DMS 273 (cell line): ENCODE measurements at regions not wholly inside any gene's neighbourhood (a gene's known extent, or its start where the extent isn't known, plus 50 kb on each side); places are given as distances from the start of the nearest gene placed in this dataset.
"Not testable (repeated sequence)": the region's sequence is repeated elsewhere in the genome, so short reads cannot be mapped to it uniquely, and the experiment has no call there.

ENCODE experiments used
- DNase-seq: peaks from one replicate; lab custom pipeline; 2025; ENCODE audit not compliant: unreplicated experiment; lab: John Stamatoyannopoulos, UW

DNA sequence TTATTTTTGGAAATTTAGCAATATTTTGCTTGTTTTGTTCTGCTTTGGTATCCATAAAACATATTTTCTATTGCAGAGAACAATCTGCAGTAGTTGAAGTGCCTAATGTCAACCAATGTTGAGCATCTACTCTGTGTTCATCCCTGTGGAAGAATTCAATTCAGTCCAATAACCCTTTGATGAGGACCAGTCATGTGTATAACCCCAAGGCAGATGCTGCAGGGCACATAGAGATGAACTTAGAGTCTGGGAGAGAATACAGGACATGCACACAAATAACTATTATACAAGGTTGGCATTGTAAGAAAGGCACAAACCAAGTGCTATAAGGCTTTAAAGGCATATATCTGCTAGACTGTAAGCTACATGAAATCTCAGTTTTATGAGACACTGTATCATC is 304.7 kb downstream of the LRIG3 start:
- DNase-seq: no peak

DNA sequence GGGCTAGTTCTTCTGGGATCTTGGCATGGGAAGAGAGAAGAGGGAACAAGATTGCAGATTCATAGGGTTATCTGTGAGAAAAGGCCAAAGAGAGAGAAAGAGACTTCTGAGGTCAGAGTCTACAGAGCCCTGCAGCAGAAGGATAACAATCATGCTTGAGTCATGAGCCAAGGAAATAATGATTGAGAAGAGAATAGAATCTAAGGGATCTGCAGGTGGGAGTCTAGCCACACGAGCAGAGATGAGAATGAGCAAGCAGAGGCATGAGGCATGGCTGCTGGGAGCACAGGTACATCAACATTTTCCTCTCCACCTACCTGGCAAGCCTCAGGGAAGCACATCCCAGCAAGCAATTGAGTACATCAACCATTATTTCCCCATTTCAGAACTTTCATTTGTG is 303.7 kb downstream of the LRIG3 start:
- no peak for DNase-seq

DNA sequence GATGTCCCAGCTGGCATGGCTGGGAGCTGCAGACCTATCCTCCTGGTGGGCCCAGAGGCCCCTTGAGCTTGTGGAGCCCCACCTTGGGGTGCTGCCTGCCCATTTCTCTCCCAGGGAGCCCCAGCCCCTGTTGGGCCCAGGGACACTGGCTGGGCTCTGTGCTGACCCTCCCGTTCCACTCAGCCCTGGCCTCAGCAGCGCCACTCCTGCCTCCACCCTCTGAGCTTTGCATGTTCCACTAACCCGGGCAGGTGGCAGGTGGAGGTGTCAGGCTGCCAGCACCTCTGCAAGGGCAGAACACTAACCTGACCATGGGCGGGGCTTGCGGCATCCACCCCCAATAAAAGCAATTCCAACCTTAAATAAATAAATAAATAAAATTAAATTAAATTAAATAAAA is 299.2 kb downstream of the LRIG3 start:
- DNase-seq: no peak

DNA sequence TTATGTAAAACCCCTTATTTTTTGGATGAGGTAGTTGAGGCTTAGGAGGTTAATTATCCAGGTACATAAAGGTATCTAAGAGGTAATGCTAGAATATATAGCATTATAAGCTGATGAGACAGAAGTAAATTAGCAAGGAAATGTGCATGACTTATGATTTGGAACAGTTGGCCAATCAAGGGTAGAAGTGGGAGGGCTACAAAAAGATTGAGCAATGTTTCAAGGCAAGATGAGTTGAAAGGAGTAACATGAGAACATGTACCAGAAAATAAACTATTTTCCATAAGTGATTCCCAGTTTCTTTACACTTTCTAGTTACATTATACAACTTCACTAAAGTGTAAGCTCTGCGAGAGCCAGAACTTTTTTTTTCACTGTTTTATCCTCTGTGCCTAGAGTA is 290.9 kb downstream of the LRIG3 start:
- no peak for DNase-seq

DNA sequence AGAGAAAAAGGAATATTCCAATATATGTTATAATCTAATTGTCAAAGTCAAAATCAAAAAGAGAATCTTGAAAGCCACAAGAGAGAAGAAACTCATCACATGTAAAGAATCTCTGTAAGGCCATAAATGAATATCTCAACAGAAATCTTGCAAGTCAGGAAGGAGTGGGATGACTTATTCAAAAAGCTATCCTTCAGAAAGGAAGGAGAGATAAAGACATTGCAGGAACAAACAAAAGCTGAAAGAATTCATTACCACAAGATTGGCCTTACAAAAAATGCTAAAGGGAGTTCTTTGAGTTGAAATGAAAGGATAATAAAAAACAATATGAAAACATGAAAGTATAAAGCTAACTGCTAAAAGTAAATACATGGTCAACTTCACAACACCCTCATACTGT is 286.8 kb downstream of the LRIG3 start:
- DNase-seq: no peak

DNA sequence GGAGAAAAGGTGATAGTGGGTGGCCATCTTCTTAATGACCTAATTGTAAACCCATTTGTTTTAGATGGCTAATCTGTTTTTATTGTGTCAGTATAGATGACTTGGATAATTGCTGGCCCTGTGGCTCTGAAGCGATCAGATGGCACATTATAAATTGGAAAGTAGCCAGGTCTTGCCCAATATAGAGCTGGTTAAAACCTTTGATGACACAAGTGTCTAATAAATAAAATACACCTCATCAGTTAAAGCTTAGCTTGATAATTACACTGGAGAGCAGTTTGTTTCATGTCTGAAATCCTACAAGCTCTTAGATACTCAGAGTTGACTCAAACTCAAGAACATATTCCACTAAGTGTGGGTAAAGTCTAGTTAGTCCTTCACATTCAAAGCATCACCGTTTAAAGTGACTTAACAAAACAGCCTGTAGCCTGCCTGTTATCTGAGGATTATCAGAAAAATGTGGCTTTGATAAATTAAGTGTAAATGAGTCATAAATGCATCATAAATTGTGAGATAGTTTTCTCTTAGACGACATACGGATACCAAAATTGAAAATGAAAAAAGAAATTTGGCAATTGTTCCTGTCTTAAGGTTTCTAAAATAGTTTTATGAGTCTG is 280.9 kb downstream of the LRIG3 start:
- DNase-seq: peak; percentile 69

DNA sequence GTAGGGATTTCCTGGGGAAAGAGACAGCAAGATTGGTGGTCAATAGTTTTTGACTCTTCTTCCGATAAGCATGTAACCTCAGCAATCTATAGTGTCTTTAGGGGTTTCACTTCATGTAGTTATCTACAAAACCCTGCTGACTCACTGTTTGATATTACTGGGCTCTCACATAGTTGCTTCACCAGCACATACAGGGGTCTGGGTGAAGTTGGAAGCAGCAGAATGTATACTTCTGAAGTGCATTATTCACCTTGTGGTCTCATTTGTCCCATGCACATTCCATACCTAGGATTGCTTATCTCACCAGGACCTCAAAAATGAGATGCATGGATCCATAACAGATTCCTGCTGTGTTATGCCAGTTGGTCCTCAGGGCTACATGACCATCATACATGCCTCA is 280.0 kb downstream of the LRIG3 start:
- no peak for DNase-seq

DNA sequence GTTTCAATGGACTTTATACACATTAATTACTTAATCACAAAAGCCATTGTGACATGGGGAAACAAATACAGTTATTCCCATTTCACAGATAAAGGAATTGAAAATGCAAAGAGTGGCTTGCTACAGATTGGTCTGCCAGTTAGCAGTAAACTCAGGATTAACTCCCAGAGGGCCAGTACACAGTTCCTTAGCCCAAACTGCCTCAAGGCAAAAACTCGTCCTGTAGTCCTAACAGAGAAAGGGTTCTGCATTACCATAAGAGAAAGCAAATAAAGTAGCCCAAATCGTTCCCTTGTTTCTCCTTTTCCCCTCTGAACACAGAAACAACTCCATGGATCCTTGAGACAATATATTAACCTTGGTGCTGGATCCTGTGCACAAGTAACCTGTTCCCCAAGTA is 274.4 kb downstream of the LRIG3 start:
- no peak for DNase-seq

DNA sequence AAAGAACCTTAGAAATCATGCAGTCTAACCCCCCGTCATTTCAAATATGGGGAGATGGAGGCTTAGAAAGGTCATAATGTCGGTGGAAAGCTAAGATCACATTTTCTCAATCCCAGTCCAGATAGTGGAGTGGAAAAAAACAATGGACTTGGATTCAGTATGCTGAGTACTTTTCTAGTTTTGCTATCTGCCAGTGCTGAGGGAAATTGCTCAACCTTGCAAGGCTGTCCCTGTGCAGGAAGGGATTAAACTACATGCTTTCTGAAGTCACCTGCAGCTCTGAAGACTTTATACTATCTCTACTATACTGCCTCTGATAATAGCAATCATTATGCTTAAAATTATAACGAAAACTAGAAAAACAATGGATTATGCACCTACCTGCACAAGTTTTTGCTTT is 272.8 kb downstream of the LRIG3 start:
- DNase-seq: peak; percentile 11

DNA sequence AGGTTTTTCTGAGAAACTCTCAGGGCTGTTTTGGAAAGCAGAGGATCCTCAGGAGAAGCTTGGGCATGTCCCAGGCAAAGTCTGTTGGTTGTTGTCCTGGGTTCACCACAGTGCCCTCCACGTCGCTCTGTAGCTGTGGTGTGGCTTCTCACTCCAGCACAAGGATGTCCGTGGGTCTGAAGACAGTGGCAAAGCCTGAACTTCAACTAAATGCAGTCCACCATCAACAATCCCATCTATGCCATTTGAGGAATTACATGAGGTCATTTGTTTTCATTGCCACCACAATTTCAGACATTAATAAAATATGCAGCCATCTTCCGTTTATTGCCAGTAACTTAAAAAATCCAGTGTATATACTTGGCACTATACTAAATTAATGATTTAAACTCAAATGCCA is 272.1 kb downstream of the LRIG3 start:
- DNase-seq: peak; percentile 57

DNA sequence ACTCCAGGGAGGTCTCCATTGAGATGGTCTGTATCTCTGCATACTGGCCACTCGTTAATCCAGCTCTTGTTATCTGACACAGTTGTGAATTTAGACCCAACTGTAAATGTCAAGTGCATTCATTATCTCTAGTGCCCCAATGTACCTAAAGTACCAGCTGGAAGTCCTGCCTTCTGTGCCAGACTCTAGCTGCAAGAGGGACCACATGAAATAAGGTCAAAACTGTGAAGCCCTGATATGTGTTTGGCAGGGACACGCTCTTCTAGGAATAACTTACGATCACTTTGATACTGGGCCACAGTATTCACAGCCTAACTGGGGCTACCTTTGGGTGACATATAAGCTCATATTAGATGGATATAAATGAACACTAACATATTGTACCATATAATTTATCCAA is 268.5 kb downstream of the LRIG3 start:
- no peak for DNase-seq

DNA sequence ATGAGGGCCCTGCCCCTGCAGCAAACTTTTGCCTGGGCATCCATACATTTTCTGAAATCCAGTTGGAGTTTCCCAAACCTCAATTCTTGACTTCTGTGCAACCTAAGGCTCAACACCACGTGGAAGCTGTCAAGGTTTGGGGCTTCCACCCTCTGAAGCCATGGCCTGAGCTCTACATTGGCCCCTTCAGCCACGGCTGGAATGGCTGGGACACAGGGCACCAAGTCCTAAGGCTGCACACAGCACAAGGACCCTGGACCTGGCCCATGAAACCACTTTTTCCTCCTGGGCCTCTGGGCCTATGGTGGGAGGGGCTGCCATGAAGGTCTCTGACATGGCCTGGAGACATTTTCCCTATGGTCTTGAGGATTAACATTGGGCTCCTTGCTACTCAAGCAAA is 266.3 kb downstream of the LRIG3 start:
- DNase-seq: no peak

DNA sequence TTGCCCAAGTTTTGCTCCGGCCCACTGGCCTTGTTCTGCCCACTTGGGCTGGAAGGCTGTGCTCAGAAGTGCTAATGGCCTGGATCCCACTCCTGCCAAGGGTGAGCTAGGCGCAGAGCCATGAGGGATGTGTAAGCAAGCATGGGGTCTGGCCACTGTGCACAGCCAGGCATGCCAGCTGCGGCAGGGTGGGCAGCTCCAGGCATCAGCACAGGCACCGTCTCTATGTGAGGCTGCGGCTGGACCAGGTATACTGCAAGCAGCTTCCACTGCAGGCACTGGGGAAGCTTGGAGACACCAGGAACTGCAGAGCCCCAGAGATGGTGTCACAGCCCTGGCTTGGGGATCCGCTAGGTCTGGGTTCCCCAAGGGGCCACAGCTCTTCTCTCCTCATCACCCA is 264.9 kb downstream of the LRIG3 start:
- DNase-seq: no peak

DNA sequence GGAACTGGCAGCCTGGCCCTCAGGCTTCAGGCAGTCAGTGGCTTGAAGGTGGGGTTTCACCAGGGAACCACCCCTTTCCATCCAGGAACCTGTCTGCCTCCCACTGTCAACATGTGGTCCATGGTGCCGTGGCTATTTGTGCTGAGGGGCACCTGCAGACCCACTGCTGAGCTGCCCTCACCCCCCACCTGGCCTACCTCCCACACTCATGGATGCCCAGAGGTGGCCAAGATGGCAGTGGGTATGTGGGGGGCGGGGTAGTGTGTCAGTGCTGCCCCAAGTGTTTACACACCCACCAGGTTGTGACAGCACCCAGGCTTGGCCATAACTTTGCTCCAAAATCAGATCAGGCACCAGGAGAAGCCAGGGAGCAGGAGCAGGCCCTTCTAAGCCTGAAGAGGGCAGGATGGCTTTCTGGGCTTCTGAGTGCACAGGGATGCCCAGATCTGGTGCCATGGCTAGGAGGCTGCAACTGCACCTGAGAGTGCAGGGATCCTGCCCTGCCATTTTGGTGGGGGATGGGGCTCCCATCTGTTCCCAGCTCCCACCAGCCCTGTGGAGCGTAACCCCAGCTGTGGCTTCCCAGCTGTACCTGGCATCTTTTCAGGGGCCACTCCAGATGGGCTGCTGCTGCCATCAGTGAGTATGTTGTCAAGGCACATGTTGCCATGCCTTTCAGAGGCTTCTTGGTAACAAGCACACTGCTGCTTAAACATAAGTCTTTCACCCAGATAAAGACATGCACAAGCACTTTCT is 263.9 kb downstream of the LRIG3 start:
- peak; percentile 93 for DNase-seq

DNA sequence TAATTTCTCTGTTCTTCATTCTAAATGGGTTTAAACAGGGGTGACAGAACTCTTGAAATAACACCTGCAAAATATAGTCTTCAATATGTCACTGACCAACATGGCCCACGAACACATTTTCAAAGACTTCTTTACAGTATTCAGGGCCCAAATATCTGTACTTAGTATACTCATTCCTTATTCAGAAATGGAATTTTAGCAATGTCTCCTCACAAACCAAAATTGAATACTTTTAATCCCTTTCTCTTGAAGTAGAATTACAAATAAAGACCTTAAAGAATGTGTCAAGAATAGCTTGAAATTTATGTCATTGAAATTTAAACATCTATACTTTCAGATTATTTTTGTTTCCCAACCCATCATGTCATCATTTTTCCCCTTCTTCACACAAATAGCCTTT is 263.1 kb downstream of the LRIG3 start:
- no peak for DNase-seq

DNA sequence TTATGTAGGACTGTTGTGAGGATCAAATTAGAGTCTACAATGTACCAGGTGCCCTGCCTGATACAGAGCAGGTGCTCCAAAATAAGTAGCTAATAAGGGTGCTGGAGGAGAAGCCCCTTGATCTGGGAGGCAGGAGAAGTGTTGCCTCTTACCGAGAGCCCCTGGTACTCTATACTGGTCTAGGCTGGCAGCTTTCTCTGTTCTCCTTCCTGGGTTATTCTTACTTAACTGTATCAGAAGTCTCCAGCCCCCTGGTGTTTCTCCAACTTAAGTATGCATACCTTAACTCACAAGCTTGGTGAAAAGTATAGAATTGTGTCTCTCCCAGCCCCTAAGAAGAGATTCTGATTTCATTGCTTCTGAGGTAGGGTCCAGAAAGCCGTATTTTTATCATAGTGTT is 254.9 kb downstream of the LRIG3 start:
- no peak for DNase-seq

DNA sequence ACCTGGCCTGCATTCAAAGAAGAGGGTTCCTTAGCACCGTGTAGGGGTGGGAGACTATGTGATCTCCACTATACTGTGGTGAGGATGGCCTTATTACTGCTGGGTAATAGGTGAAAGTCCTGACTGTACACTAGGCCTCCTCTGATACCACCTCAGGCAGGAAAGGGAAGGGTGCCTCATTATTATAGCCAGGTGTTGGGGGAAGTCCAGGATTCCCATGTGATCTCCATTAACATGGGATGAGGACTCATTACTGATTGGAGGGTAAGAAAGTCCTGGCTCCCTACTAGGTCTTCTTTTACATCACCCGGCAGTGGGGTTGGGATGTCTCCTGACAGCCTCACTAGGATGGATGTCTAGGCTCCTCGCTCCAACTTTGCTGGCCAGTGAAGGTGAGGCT is 252.1 kb downstream of the LRIG3 start:
- DNase-seq: no peak

DNA sequence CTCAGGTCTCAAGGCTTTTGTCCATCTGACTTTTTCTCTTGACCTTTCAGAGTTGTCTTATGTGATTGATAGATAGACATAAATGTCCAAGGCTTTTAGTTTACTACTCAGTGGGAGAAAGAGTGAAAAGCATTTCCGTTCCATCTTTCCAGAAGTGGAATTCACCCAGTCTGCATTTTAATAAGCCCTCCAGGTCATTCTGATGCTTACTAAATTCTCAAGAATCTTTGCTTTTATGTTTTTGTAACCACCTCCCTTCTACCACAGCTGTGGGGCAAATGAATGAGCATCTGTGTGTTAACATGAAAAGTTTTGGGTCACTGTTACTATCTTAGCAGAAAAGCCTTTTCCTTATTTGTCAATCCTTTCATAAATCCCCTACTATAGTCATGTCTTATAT is 251.4 kb downstream of the LRIG3 start:
- no peak for DNase-seq

DNA sequence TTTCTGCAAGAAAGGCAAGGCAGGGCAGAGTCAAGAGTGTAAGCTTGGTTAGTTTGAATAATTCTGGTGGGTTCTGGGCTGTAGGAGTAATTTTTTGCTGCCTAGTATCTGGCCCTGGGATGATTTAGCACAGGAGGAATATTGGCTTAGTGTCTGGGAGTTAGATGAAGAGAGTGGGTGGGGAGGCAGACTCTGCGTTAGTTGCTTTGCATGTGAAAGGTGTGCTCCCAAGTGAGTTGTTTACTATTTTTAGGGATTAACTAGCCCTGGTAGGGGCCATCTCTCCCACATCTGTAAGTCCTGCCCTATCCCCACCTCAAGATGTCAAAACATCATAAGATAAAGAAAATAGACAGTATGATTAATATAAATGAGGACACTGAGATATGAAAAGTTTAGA is 249.7 kb downstream of the LRIG3 start:
- no peak for DNase-seq

DNA sequence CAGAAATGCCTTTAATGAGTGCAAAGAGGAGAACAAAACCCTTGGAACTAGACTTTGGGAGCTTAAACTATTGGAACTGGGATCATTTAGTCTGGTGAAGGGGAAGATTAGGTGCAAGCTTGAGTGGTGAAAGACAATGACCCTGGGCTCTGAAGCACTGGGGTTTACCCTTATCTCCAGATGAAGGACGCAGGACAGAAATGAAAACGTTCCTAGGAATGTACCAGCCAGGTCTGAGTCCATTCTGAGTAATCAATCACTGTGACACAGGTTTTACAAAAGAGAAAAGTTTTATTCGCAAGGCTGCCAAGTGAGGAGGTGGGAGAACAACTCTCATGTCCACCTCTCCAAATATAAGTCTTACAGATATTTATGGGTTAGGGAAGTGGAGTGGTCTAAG is 249.1 kb downstream of the LRIG3 start:
- no peak for DNase-seq

DNA sequence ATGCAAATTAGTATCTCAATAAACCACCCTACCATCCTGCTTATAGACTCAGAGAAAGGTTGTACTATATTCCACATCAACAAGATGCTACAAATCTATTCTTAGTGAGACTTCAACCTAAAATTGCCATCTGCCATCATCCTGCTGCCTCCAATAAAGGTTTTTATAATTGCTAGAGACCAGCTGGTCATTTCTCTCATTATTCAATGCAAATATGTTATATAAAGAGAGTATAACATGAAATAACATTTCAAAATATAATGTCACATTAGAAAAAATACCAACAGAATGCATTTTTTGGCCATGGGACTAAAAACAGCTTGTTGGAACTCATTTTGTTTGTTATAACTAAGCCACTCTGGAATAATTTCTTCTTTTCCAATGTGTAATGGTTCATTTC is 247.3 kb downstream of the LRIG3 start:
- DNase-seq: peak; percentile 70

DNA sequence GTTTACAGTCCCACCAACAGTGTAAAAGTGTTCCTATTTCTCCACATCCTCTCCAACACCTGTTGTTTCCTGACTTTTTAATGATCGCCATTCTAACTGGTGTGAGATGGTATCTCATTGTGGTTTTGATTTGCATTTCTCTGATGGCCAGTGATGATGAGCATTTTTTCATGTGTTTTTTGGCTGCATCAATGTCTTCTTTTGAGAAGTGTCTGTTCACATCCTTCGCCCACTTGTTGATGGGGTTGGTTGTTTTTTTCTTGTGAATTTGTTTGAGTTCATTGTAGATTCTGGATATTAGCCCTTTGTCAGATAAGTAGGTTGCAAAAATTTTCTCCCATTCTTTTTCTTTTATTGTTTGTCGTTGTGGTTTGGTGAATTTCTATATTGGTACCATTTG is 242.5 kb downstream of the LRIG3 start:
- DNase-seq: not testable (repeated sequence)

DNA sequence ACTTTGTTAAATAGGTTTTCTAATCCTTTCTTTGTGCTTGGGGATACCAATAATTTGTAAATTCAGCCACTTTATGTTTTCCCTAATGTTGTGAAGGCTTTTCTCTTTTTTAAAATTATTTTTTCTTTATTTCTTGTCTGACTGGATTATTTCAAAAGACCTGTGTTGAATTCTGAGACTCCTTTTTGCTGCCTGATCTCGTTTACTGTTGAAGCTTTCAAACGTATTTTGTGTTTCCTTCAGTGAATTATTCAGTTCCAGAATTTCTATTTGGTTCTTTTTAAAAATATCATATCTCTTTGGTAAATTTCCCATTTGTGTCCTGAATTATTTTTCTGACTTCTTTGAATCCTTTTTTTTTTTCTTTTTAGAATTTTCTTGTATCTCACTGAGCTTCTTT is 241.6 kb downstream of the LRIG3 start:
- DNase-seq: peak; percentile 12
